OCI-LY1 (cell line): ENCODE measurements at regions not wholly inside any gene's neighbourhood (a gene's known extent, or its start where the extent isn't known, plus 50 kb on each side); places are given as distances from the start of the nearest gene placed in this dataset.

Experiments used
- EZH2 ChIP-seq: fragments of 200-600 bp; sonication (generic), shearing (Covaris generic); IDR thresholded peaks from 2 replicates; pipeline ENCODE4 v1.8.0; 2017; ENCODE audit warnings: borderline replicate concordance, mixed run types, mild to moderate bottlenecking, antibody characterized with exemption, low read length, moderate library complexity, mixed read lengths
- TF ChIP-seq, protein P1 (sequence below): fragments of 200-600 bp; sonication (generic), shearing (Covaris generic); IDR thresholded peaks from 2 replicates; pipeline ENCODE4 v1.5.1; 2017; ENCODE audit warnings: mild to moderate bottlenecking, antibody characterized with exemption, low read length, moderate library complexity, mixed read lengths

DNA sequence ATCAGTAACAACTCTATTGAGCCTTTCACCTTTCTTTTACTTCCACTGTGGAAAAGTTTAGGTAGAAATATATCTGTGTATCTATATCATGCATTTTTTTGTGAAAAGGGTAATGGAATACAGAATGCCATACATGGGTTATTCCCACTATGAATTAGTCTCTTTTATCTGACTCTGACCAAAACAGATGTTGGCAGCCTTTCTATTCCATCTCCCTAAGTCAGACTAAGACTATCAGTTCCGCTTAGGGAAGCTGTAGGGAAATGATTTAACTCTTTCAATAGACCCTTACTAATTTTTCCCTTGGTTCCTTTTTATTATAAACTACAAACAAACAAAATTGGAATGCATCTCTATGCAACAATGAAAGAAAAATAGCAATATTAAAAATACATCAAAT is 92.3 kb upstream of the LEF1 start:
- TF ChIP-seq, protein P1, sequence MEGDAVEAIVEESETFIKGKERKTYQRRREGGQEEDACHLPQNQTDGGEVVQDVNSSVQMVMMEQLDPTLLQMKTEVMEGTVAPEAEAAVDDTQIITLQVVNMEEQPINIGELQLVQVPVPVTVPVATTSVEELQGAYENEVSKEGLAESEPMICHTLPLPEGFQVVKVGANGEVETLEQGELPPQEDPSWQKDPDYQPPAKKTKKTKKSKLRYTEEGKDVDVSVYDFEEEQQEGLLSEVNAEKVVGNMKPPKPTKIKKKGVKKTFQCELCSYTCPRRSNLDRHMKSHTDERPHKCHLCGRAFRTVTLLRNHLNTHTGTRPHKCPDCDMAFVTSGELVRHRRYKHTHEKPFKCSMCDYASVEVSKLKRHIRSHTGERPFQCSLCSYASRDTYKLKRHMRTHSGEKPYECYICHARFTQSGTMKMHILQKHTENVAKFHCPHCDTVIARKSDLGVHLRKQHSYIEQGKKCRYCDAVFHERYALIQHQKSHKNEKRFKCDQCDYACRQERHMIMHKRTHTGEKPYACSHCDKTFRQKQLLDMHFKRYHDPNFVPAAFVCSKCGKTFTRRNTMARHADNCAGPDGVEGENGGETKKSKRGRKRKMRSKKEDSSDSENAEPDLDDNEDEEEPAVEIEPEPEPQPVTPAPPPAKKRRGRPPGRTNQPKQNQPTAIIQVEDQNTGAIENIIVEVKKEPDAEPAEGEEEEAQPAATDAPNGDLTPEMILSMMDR = no peak
- no peak for TF ChIP-seq EZH2
